ENCODE measurements at regions not wholly inside any gene's neighbourhood (a gene's known extent, or its start where the extent isn't known, plus 50 kb on each side); places are given as distances from the start of the nearest gene placed in this dataset.

DNA sequence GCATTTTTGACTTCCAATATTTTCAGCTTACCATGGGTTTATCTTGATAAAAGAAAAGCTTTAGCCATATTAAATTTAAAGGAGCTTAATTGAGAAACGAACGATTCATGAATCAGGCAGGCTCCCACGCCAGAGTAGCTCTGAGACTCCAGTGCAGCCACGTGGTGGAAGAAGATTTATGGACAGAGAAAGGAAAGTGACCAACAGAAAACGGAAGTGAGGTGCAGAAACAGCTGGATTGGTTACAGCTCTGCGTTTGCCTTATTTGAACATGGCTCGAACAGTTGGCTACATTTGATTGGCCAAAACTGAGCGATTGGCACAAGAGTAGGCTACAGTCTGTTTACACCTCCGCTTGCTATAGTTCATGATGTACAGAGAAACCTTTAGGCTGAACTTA lies 395.4 kb downstream of the GATA3 start:
- Histone ChIP-seq H3K4me1 (ENCODE audit: insufficient read depth) (no peaks in the 10 kb centered on the region), H3K9me3 (no peaks in the 10 kb centered on the region), H3K36me3 (no peaks in the 10 kb centered on the region), H3K27ac (no peak overlapping the region), H3K27me3 (no peaks in the 10 kb centered on the region), H3K4me3 (no peak overlapping the region)
- intact Hi-C loops (cut with DNase I), result no loop called here
- 58% methylated on average over 9 of the region's 9 CpGs for WGBS, 3 donors
- TF ChIP-seq EP300 (IDR thresholded peaks at IDR 0.05), result no peak
- TF ChIP-seq, protein P1, sequence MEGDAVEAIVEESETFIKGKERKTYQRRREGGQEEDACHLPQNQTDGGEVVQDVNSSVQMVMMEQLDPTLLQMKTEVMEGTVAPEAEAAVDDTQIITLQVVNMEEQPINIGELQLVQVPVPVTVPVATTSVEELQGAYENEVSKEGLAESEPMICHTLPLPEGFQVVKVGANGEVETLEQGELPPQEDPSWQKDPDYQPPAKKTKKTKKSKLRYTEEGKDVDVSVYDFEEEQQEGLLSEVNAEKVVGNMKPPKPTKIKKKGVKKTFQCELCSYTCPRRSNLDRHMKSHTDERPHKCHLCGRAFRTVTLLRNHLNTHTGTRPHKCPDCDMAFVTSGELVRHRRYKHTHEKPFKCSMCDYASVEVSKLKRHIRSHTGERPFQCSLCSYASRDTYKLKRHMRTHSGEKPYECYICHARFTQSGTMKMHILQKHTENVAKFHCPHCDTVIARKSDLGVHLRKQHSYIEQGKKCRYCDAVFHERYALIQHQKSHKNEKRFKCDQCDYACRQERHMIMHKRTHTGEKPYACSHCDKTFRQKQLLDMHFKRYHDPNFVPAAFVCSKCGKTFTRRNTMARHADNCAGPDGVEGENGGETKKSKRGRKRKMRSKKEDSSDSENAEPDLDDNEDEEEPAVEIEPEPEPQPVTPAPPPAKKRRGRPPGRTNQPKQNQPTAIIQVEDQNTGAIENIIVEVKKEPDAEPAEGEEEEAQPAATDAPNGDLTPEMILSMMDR (IDR thresholded peaks at IDR 0.05), result no peak
- TF ChIP-seq POLR2A (IDR thresholded peaks at IDR 0.05), result no peak
- no peak for DNase-seq

DNA sequence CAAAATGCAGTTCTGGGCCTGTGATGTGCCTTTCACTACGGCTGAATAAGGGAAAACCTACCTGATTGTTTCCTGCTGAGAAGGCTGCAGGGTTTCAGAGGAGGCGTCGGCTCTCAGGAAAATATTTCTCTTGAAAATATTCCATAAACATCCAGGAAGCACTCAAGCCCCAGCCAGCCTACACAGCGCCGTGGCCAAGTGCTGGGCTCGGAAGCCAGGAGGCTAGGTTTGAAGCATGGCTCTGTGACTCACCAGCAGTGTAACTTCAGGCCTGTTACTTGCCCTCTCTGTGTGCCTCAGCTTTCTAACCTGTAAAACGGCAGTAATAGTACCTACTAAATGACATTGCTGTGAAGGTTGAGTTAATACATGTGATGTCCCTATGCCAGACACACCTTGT lies 399.1 kb downstream of the GATA3 start:
- H3K27me3 ChIP-seq, result no peaks in the 10 kb centered on the region
- peak in 1 of 5 donors; percentile 21 for DNase-seq
- no peaks in the 10 kb centered on the region for H3K4me1 ChIP-seq (ENCODE audit: insufficient read depth)
- TF ChIP-seq, protein P1 (IDR thresholded peaks at IDR 0.05), result no peak
- TF ChIP-seq POLR2A (IDR thresholded peaks at IDR 0.05) (no peak), EP300 (IDR thresholded peaks at IDR 0.05) (no peak)
- intact Hi-C loops (cut with DNase I), result no loop called here
- H3K36me3 ChIP-seq, result no peaks in the 10 kb centered on the region
- WGBS, 3 donors, result 3 to 11% (median 6%) methylated on average over 7 of the region's 7 CpGs
- H3K4me3 ChIP-seq, result no peak overlapping the region
- no peak overlapping the region for H3K27ac ChIP-seq
- H3K9me3 ChIP-seq, result no peaks in the 10 kb centered on the region

DNA sequence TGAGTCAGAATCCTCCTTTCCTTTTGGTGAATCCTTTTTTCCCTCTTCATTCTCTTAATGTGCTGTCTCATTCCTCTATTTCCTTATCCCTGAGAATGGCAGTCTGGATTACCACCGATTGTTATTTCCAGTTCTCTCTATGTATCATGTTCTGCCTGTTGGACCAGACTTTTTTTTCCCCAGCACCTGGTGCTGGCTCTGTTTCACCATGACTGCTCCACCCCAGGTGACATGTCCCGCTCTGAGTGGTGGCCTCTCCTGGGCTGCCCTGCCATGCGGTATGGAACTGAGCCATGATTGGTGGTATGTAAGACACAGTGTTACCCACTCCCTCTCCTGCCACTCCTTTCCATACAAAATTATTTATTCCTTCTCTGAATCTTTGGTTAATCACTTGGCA lies 399.9 kb downstream of the GATA3 start:
- 84 to 91% (median 88%) methylated on average over 3 of the region's 3 CpGs for WGBS, 3 donors
- no peak overlapping the region for H3K4me3 ChIP-seq
- no peak overlapping the region for H3K27ac ChIP-seq
- H3K36me3 ChIP-seq, result no peaks in the 10 kb centered on the region
- TF ChIP-seq EP300 (IDR thresholded peaks at IDR 0.05) (no peak), POLR2A (IDR thresholded peaks at IDR 0.05) (no peak)
- TF ChIP-seq, protein P1 (IDR thresholded peaks at IDR 0.05), result no peak
- DNase-seq, result no peak
- no peaks in the 10 kb centered on the region for H3K9me3 ChIP-seq
- H3K4me1 ChIP-seq (ENCODE audit: insufficient read depth), result no peaks in the 10 kb centered on the region
- no peaks in the 10 kb centered on the region for H3K27me3 ChIP-seq
- intact Hi-C loops (cut with DNase I), result no loop called here

DNA sequence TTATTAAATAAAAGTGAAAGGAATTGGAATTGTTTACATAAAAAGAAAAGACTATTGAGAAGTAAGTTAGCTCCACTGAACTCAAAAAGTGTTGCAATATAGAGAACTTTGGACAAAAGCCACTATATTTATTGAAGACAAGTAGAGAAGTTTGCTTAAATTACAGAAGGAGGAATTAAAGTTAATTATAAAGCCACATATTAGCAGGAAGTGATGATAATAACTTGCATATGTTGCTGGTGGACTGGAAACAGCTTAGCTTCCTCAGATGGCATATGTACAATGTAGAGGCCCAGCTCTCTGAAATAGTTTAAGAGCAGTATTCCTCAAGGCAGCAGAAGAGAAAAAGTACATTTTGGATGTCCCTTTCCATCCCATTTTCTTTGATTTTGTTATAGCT lies 400.7 kb downstream of the GATA3 start:
- intact Hi-C loops (cut with DNase I), result no loop called here
- no peak for DNase-seq
- no peaks in the 10 kb centered on the region for H3K27me3 ChIP-seq

More for the DNA sequence above, 400.7 kb downstream of the GATA3 start:
- Histone ChIP-seq H3K4me1 (ENCODE audit: insufficient read depth) (no peaks in the 10 kb centered on the region), H3K27ac (no peak overlapping the region), H3K4me3 (no peak overlapping the region), H3K36me3 (no peaks in the 10 kb centered on the region), H3K9me3 (no peaks in the 10 kb centered on the region)
- no peak for TF ChIP-seq EP300 (IDR thresholded peaks at IDR 0.05)
- TF ChIP-seq, protein P1 (IDR thresholded peaks at IDR 0.05), result no peak
- no peak for TF ChIP-seq POLR2A (IDR thresholded peaks at IDR 0.05)
